Sciatic nerve (tissue), 2 donors: ENCODE measurements at regions not wholly inside any gene's neighbourhood (a gene's known extent, or its start where the extent isn't known, plus 50 kb on each side); places are given as distances from the start of the nearest gene placed in this dataset.
"Not testable (repeated sequence)": the region's sequence is repeated elsewhere in the genome, so short reads cannot be mapped to it uniquely, and the experiment has no call there.

ENCODE experiments used
- ATAC-seq: fragments of 200-7000 bp; cut with Tn5 transposase; one replicate; pipeline ENCODE4 v1.9.1; 2020; ENCODE audit warnings: mild to moderate bottlenecking, moderate library complexity
- DNase-seq: peaks from one replicate; pipeline ENCODE4 v3.0.0-alpha.2; 2020; ENCODE audit warnings: low spot score
- intact Hi-C: fragments of 100-400 bp; cut with DNase I; formaldehyde crosslinking; loops from one replicate; pipeline ENCODE4 v1.14.2; 2022
- donor health status: DM: no; HTN: no; CAD: no.
- donor health status: DM: no; HTN: no; CAD: no.

DNA sequence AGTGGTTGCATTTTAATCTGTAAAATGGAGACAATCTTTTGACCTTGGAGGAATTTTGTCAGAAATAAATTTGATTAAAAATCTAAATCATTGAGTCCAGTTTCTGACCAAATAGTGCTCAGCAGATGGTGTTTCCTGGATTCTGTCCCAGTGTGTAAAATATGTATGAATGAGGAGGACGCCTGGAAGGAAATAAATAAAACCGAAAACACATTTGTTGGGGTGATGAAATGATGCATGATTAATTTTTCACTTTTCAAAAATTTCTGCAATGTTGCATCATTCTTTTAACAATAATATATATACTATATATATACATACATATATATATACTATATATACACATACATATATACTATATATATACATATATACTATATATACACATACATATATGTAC is 261.1 kb upstream of the TRIB2 start:
- intact Hi-C loops = no loop called here

DNA sequence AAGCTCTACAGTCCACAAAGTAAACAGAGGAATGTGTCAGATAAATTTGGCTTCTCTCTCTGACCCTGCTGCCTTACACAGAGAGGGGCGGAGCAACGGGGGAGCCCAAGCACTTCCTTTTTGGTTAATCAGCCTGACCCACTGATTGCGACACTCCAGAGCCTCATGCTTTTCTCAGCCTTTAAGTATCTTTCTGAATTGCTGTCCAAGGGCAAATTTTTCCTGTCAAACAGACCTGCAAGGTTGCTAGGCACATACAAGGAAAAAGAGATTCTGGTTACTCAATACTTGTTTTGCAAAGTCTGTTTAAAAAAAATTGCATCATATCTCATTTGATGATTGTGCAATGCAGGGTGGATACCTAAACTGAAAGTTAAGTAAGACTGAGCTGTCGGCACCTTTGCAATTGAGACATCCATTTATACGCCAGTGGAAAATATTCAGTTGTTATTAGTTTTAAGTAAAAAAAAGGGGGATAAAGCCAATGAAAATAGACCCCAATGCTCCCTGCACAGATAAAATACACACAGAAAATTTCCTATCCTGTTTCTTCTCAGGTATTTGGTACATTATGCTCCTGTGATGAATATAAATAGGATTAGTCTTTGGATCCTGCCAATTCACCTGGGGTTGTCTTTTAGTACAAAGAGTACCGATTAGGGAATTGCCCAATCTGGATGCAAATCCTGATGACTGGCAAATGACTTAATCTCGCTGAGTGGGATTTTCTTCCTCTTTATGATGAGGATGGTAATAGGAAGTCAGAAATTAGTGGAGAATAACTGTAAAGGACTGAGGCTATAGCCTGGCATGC is 260.2 kb upstream of the TRIB2 start:
- ATAC-seq = peak; percentile 97
- DNase-seq = peak; percentile 89
- intact Hi-C loops = no loop called here

More for the DNA sequence above, 261.1 kb upstream of the TRIB2 start:
- ATAC-seq (no peak), DNase-seq (no peak)

DNA sequence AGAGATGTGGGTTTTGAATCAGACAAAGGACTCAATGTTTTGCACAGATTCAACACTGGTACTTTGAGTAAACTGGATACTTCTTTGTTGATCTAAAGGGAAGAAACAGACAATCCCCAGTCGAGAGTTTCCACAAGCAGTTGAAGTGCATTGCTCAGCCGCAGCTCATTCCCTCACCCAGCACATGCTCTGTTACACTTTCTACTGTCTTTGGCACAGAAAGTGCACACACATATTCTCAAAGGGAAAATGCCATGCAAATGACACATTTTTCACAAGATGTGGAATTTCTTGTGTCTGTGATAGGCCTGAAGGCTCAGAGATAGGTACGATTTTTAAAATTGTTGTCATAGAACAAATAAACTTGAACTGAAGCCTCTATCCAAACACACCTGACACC is 258.9 kb upstream of the TRIB2 start:
- intact Hi-C loops = no loop called here
- ATAC-seq (peak; percentile 38), DNase-seq (no peak)

DNA sequence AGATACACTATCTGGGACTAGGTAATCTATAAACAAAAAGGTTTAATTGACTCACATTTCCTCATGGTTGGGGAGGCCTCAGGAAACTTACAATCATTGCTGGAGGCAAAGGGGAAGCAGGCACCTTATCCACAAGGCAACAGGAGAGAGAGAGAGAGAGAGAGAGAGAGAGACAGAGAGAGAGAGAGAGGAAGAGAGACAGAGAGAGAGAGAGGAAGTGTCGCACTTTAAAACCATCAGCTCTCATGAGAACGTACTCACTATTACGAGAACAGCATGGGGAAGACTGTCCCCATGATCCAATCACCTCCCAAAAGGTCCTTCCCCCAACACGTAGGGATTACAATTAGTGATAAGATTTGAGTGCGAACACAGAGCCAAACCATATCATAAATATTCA is 253.5 kb upstream of the TRIB2 start:
- intact Hi-C loops = no loop called here
- ATAC-seq (no peak), DNase-seq (no peak)

DNA sequence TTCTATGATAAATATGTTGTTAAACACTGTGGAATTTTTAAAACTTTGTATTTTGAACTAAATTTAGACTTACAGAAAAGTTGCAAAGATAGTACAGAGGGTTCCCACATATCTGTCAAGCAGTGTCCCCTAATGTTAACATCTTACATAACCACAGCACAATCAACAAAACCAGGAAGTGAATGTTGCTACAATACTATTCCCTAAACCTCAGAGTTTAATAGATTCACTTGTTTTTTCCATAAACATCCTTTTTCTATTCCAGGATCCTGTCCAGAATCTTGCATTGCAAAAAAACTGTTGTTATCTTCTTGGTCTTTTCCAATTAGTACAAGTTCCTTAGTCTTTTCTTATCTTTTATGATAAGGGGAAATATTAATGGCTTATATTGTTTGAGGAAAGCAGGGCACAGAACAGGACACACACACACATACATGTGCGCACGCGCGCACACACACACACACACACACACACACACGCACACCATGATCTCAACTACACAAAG is 251.1 kb upstream of the TRIB2 start:
- intact Hi-C loops = no loop called here
- DNase-seq (no peak), ATAC-seq (peak; percentile 78)

DNA sequence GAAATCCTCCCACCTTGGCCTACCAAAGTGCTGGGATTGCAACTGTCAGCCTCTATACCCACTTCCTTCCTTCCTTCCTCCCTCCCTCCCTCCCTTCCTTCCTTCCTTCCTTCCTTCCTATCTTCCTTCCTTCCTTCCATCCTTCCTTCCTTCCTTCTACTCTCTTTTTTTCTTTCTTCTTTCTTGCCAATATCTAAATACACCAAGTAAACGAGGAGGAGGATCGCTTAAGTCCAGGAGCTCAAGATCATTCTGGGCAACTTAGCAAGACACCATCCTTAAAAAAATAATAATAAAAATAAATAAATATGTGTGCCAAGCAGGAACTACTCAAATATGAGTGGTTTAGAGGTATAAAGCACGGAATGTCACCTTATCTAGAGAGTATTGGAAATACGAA is 249.4 kb upstream of the TRIB2 start:
- ATAC-seq (no peak), DNase-seq (no peak)
- intact Hi-C loops = no loop called here

DNA sequence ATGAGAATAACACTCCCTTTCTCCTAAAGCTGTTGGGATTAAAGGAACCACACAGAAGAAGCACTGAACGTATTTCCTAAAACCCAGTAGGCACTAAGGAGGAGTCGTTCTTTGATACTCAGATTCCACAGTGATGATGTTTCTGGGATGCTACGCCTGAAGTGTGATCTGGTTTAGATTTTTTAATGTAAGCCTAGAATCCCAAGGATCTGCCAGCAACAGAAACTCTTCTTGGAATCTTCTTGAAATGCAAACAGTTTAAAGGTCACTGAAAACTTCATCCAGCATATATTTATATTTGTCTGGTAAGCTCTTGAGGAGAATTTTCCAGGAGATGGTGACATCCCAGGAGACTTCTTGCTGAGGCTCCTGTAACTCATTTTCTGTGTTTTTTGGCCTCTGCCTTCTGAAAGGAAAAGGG is 247.6 kb upstream of the TRIB2 start:
- intact Hi-C loops = no loop called here
- DNase-seq (no peak), ATAC-seq (peak; percentile 81)

DNA sequence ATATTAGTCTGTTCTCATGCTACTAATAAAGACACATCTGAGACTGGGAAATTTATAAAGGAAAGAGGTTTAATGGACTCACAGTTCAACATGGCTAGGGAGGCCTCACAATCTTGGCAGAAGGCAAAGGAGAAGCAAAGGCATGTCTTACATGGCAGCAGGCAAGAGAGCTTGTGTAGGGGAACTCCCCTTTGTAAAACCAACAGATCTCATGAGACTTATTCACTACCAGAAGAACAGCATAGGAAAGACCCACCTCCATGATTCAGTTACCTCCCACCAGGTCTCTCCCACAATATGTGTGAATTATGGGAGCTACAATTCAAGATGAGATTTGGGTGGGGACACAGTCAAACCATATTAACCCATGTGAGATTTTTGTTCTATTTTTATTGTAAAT is 244.5 kb upstream of the TRIB2 start:
- intact Hi-C loops, ATAC-seq, DNase-seq: not testable (repeated sequence)

DNA sequence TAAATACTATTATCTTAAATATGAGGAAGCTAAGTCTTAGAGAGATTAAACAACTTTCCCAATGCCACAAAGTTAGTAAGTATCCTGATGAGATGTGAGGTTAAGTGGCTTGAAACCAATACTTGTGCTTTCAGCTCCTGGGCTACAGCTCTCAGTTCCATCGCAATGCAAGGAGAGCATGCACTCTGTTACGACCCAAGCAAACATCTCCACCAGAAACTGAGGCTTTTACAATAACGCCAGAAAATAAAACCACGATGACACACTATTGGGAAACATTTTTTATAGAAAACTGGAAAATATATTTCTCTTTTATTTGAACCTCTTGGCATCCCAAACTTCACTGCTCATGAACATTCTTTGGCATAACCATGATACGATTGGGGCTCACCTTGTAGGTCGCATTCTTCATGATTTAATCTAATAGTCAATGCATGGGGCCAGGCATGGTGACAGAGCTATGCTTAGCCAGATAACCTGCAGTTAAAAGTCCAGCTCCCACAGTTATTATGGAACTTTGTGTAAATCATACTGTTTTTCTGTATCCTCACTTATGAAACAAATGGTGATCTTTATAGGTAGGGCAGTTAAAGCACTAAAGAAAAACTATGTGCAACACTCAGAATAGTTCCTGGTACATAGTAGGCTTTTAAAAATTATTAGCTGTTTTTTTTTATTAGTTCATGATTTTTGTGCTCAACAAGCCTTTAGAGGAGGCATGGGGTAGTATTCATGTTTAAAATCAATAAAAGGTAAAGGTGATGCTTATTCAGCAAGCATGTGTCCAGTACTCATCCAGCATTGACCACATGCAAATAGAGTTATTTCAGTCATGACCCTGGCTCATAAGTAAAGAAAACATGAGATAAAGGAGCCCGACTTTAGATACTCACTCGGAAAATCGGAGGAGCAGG is 238.3 kb upstream of the TRIB2 start:
- ATAC-seq (no peak), DNase-seq (no peak)
- intact Hi-C loops = no loop called here

DNA sequence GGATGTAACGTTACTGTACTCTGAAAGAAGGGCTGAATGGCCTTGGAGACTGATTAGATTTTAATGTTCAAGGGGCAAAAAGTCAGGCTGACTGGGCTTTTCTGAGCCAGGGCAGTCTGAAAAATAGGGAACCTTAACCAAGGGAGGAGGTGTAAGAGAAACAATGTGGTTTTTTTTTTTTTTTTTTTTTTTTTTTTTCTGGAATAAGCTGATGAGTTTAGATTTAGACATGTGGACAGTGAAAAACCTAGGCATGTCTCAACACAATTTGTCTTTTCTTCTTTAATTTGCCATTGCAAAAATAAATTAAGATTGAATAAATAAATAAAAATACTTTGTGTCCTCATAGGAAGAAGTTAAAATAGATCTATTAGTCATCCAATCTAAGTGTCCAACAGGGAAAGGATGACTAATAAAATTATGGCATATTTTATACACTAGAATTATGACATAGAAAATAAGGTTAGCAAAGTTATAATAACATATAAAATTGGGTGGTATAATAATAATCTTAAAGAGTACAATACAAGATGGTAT is 237.6 kb upstream of the TRIB2 start:
- intact Hi-C loops = no loop called here
- DNase-seq (no peak), ATAC-seq (no peak)

DNA sequence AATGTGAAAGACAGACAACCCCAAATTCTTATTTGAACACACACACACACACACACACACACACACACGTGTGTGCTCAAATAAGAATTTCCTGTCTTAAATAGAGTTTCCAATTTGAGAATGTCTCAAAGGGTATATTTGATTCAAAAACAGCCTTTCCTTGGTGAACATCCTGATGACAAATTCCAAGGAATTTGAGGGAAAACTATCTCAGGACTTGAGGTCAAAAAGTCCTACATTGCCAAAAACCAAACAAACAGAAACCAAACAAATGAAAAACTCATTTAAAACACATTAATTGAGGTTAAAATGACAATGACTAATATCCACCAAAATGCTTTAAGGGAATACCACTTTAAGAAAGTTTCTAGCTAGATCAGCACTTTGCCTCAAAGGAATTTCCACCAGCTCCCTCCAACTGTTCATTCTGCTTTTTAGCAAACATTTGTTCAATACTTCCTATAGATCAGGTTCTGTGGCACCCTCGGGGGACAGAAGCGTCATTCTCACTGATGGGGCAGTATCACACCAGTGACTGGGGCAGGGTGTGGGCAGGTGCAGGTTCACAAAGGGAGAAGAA is 232.1 kb upstream of the TRIB2 start:
- ATAC-seq (no peak), DNase-seq (no peak)
- intact Hi-C loops = no loop called here

DNA sequence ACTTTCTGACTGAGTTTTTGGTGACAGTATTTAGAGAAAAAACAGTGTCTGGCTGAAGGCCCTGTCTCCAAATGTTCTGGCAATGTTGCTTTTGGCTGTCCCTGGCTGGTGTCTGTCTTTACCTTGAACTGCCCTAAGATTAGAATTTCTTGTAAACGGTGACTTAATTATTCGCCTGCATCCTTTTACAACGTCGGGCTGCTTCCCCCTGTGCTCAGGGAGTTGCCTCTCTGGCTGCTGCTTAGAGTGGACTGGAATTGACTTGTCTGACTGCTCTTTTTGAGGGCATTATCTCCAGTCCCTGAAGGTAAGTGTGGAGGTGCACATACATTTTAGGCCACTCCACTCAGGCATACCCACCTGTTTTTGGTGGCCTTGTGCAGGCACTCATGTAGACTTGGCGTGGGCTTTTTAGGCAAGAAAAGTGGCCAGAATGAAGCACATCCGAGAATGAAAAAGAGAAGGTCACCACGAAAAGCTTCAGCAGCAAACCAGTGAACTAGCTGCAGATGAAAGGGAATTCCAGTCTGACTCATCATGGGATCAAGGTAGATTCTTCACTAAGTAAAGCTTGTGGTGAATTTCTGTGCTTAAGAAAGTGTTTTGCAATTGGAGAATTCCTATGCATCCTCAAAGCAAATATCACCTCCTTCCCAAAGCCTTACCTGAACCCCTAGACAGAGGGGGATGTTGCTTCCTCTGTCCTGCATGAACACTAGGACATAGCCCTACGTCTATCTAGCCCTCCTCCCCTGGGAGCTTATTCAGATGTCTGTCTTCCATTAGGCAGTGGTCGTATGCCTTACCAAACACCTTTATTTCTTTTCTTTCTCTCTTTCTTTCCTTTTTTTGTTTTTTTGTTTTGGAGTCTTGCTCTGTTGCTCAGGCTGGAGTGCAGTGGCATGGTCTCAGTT is 230.3 kb upstream of the TRIB2 start:
- no peak for DNase-seq
- intact Hi-C loops = no loop called here
- ATAC-seq = peak; percentile 17

DNA sequence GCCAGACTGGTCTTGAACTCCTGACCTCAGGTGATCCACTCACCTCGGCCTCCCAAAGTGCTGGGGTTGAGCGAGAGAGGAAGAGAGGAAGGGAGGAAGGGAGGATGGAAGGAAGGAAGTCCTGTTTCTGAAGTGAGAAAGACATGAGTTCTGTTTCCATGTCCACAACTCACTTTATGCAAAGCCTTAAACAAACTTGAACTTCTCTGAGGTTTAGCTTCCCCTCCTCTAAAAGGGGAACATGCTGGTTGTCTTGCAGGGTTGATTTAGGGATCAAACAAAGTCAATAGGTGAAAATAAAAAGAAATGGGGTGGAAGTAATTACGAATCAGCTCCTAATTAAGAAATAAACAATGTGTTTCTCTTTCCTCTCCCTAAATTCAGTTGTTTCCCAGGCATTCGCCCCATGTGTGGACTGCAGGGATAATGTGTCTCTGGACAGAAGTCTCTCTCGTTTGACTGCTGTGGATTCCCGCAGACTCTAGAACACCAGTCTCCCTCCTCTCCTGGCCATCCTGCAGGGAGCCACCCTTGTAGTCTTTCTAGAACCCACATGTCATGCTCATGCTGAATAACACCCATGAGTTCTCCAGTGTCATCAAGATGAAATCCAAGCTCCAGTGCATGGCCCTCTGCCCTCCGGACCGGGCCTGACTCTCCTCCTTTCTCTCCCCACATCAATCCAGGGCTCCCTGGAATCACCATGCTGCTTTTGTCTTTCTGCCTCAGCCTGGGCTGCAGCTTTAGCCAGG is 229.3 kb upstream of the TRIB2 start:
- no peak for ATAC-seq

DNA sequence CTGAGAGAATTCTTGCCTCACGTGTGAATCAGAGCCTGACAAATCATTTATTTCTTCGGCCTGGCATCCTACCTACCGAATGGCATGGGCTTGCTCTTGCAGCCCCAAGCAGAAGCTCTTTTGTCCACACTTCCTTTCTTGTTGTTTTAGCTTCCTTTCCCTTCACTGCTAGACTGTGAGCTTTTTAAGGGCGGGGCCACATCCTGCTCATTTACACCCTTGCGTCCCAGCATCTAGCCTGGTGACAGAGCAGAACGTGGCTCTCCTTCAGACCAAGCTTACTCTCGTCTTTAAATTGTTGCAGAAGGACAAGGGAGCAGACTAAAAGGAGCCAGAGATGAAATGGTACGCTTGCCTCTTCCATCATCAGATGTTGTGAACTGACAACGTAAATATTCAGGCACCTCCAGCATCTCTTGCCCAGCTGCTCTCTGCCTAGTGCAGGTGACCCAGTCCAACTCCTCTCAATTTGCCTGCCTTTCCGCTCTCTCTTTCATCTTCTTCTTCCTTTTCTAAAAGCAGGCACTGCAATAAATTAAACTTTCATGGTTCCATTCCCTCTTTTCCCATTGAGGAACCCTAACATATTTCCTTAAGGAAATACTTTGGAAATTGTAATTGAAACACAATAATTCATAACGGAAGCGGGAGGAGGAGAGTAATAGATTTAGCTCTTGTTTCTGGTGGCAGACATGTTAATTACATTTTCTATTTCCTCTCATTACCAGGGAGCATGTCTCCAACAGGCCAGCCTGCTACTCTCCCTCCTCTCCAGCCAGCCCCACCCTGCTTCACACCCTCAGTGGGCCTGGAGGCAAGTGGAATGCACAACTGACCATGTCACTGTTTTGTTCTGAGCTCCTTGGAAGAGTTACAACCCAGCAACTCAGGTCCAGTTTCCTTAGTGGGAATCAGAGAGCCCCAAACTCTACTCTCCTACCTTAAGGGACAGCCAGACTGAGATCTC is 228.1 kb upstream of the TRIB2 start:
- ATAC-seq = no peak
- intact Hi-C loops = no loop called here
- no peak for DNase-seq

More for the DNA sequence above, 229.3 kb upstream of the TRIB2 start:
- no peak for DNase-seq
- intact Hi-C loops = no loop called here

DNA sequence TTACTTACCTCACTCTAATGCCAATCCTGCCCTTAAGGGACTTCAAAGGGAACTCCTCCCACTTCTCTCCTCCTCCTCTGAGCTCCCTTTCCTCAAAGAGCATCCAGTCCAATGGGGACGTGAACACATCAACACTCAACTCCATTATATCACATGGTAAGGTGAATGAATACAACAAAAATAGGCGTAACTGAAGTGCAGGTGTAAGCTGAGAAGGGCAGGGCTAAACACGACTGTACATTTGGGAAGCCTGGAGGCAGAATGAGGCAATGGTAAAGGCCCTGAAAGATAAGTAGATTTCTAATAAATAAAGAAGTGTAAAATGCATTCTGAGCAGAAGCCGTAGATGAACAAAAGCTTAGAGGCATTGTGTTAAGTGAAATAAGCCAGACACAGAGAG is 226.1 kb upstream of the TRIB2 start:
- intact Hi-C loops = no loop called here
- DNase-seq = no peak

DNA sequence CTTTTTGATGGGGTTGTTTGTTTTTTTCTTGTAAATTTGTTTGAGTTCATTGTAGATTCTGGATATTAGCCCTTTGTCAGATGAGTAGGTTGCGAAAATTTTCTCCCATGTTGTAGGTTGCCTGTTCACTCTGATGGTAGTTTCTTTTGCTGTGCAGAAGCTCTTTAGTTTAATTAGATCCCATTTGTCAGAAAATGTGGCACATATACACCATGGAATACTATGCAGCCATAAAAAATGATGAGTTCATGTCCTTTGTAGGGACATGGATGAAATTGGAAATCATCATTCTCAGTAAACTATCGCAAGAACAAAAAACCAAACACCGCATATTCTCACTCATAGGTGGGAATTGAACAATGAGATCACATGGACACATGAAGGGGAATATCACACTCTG is 224.4 kb upstream of the TRIB2 start:
- intact Hi-C loops, ATAC-seq, DNase-seq: not testable (repeated sequence)

More for the DNA sequence above, 226.1 kb upstream of the TRIB2 start:
- ATAC-seq = no peak
